GM23338 (cell line): ENCODE measurements at regions not wholly inside any gene's neighbourhood (a gene's known extent, or its start where the extent isn't known, plus 50 kb on each side); places are given as distances from the start of the nearest gene placed in this dataset.
A peak's percentile ranks its signal among the peaks of the same experiment; 100 is the strongest.

Experiments
- ATAC-seq: fragments of 200-7000 bp; cut with Tn5 transposase; 3 replicates; pipeline ENCODE4 v1.9.1; 2020
- DNase-seq: peaks from one replicate; pipeline ENCODE4 v3.0.0-alpha.2; 2015; ENCODE audit warnings: low spot score
- H2AFZ ChIP-seq: fragments of 200-600 bp; sonication (generic); 2 replicates; pipeline ENCODE4 v1.8.0; 2016; ENCODE audit warnings: antibody characterized with exemption, mild to moderate bottlenecking, moderate library complexity
- H3F3A ChIP-seq: fragments of 200-600 bp; sonication (generic); replicated peaks from 2 replicates; pipeline ENCODE4 v1.8.0; 2017; ENCODE audit warnings: antibody characterized with exemption, mixed run types, low read depth
- H3K27ac ChIP-seq: fragments of 200-600 bp; sonication (generic); 2 replicates; pipeline ENCODE4 v1.6.1; 2016; ENCODE audit warnings: low read depth
- H3K27me3 ChIP-seq: fragments of 200-600 bp; sonication (generic); 2 replicates; pipeline ENCODE4 v1.8.0; 2016; ENCODE audit warnings: mild to moderate bottlenecking, mixed run types, moderate library complexity; ENCODE audit not compliant: insufficient read depth
- H3K36me3 ChIP-seq: fragments of 200-600 bp; sonication (generic); 2 replicates; pipeline ENCODE4 v1.8.0; 2016; ENCODE audit warnings: mild to moderate bottlenecking; ENCODE audit not compliant: insufficient read depth
- H3K4me1 ChIP-seq: fragments of 200-600 bp; sonication (generic); 2 replicates; pipeline ENCODE4 v1.8.0; 2016; ENCODE audit warnings: mild to moderate bottlenecking, moderate library complexity; ENCODE audit not compliant: insufficient read depth
- H3K4me2 ChIP-seq: fragments of 200-600 bp; sonication (generic); 2 replicates; pipeline ENCODE4 v1.7.1; 2017; ENCODE audit warnings: mixed run types
- H3K4me3 ChIP-seq: fragments of 200-600 bp; sonication (generic); 2 replicates; pipeline ENCODE4 v1.6.1; 2016; ENCODE audit warnings: mixed run types
- H3K79me2 ChIP-seq: fragments of 200-600 bp; sonication (generic); replicated peaks from 2 replicates; pipeline ENCODE4 v1.8.0; 2017; ENCODE audit warnings: mild to moderate bottlenecking; ENCODE audit not compliant: insufficient read depth
- H3K9me2 ChIP-seq: fragments of 200-600 bp; sonication (generic); 2 replicates; pipeline ENCODE4 v1.8.0; 2017; ENCODE audit not compliant: insufficient read depth
- H4K20me1 ChIP-seq: fragments of 200-600 bp; sonication (generic); replicated peaks from 2 replicates; pipeline ENCODE4 v1.8.0; 2017; ENCODE audit warnings: mild to moderate bottlenecking; ENCODE audit not compliant: insufficient read depth
- H3K27ac Mint-ChIP-seq: 2 replicates; pipeline ENCODE4 v1.8.0; 2020; ENCODE audit warnings: inconsistent platforms, mild to moderate bottlenecking, moderate library complexity, mixed read lengths
- H3K27me3 Mint-ChIP-seq: 3 replicates; pipeline ENCODE4 v1.8.0; 2022; ENCODE audit warnings: low read depth, mild to moderate bottlenecking, moderate library complexity, mixed read lengths, inconsistent platforms; ENCODE audit not compliant: insufficient read depth, poor library complexity
- H3K36me3 Mint-ChIP-seq: 3 replicates; pipeline ENCODE4 v1.8.0; 2021; ENCODE audit warnings: low read depth, mild to moderate bottlenecking, inconsistent platforms, moderate library complexity, mixed read lengths
- H3K4me1 Mint-ChIP-seq: 3 replicates; pipeline ENCODE4 v1.8.0; 2020; ENCODE audit warnings: mild to moderate bottlenecking, inconsistent platforms, mixed read lengths
- H3K4me3 Mint-ChIP-seq: 3 replicates; pipeline ENCODE4 v1.8.0; 2021; ENCODE audit warnings: moderate library complexity, mild to moderate bottlenecking, inconsistent platforms, mixed read lengths
- H3K9me3 Mint-ChIP-seq: 3 replicates; pipeline ENCODE4 v1.8.0; 2020; ENCODE audit warnings: moderate library complexity, mild to moderate bottlenecking, inconsistent platforms, mixed read lengths
- EZH2phosphoT487 ChIP-seq: fragments of 200-600 bp; sonication (generic); IDR thresholded peaks from one replicate; pipeline ENCODE4 v1.8.1; 2018; ENCODE audit warnings: antibody characterized with exemption; ENCODE audit not compliant: unreplicated experiment
- NANOG ChIP-seq: IDR thresholded peaks from 2 replicates; pipeline ENCODE4 v1.6.1; 2016; ENCODE audit warnings: antibody characterized with exemption, borderline replicate concordance
- STAT1 ChIP-seq: IDR thresholded peaks from one replicate; pipeline ENCODE4 v1.6.1; 2016; ENCODE audit warnings: antibody characterized with exemption; ENCODE audit not compliant: unreplicated experiment
- ZNF114 ChIP-seq: fragments of 250-450 bp; sonication (Bioruptor Pico); IDR thresholded peaks from 2 replicates; pipeline ENCODE4 v1.5.0; 2020; ENCODE audit warnings: mild to moderate bottlenecking, moderate library complexity
- ZNF331 ChIP-seq: fragments of 250-450 bp; sonication (Bioruptor Pico); IDR thresholded peaks from 2 replicates; pipeline ENCODE4 v1.5.0; 2020; ENCODE audit warnings: low read depth, mild to moderate bottlenecking, moderate library complexity
- TF ChIP-seq, protein P1 (sequence below): IDR thresholded peaks from one replicate; pipeline ENCODE4 v1.6.1; 2018; ENCODE audit warnings: antibody characterized with exemption; ENCODE audit not compliant: unreplicated experiment
- TF ChIP-seq, protein P2 (sequence below): fragments of 250-450 bp; sonication (Bioruptor Pico); IDR thresholded peaks from 2 replicates; pipeline ENCODE4 v1.5.0; 2020; ENCODE audit warnings: mild to moderate bottlenecking, moderate library complexity

GRCh38 chr7:131800008-131800407 lies 243.6 kb upstream of the PODXL start:
- H3K27ac Mint-ChIP-seq = no peak overlapping the region
- TF ChIP-seq ZNF331 (CRISPR knock-in tag) (0 out of 2 replicates have a peak, but pooled peaks have one; percentile 9), STAT1 (no peak)
- H3K4me3 ChIP-seq = no peak overlapping the region

DNA sequence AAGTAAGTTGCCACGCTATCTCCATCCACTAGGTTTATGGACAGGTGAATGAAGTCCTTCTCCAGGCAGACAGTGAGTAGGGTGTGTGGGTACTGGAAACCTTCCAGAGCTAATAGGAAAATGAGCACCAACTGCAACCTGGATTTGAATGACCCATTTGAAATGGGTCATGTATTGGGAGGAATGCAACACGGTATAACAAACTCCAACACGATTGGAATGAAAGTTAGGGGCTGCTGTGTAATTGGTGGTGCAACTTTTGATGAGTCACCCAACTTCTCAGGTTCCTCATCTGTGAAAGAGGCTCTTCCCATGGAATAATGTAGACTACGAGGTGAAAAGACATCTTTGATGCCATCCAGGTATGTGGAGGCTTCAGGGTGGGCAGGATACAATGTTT lies 241.4 kb upstream of the PODXL start:
- TF ChIP-seq, protein P1, sequence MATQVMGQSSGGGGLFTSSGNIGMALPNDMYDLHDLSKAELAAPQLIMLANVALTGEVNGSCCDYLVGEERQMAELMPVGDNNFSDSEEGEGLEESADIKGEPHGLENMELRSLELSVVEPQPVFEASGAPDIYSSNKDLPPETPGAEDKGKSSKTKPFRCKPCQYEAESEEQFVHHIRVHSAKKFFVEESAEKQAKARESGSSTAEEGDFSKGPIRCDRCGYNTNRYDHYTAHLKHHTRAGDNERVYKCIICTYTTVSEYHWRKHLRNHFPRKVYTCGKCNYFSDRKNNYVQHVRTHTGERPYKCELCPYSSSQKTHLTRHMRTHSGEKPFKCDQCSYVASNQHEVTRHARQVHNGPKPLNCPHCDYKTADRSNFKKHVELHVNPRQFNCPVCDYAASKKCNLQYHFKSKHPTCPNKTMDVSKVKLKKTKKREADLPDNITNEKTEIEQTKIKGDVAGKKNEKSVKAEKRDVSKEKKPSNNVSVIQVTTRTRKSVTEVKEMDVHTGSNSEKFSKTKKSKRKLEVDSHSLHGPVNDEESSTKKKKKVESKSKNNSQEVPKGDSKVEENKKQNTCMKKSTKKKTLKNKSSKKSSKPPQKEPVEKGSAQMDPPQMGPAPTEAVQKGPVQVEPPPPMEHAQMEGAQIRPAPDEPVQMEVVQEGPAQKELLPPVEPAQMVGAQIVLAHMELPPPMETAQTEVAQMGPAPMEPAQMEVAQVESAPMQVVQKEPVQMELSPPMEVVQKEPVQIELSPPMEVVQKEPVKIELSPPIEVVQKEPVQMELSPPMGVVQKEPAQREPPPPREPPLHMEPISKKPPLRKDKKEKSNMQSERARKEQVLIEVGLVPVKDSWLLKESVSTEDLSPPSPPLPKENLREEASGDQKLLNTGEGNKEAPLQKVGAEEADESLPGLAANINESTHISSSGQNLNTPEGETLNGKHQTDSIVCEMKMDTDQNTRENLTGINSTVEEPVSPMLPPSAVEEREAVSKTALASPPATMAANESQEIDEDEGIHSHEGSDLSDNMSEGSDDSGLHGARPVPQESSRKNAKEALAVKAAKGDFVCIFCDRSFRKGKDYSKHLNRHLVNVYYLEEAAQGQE = no peak
- no peak for TF ChIP-seq ZNF331 (CRISPR knock-in tag)
- TF ChIP-seq, protein P2, sequence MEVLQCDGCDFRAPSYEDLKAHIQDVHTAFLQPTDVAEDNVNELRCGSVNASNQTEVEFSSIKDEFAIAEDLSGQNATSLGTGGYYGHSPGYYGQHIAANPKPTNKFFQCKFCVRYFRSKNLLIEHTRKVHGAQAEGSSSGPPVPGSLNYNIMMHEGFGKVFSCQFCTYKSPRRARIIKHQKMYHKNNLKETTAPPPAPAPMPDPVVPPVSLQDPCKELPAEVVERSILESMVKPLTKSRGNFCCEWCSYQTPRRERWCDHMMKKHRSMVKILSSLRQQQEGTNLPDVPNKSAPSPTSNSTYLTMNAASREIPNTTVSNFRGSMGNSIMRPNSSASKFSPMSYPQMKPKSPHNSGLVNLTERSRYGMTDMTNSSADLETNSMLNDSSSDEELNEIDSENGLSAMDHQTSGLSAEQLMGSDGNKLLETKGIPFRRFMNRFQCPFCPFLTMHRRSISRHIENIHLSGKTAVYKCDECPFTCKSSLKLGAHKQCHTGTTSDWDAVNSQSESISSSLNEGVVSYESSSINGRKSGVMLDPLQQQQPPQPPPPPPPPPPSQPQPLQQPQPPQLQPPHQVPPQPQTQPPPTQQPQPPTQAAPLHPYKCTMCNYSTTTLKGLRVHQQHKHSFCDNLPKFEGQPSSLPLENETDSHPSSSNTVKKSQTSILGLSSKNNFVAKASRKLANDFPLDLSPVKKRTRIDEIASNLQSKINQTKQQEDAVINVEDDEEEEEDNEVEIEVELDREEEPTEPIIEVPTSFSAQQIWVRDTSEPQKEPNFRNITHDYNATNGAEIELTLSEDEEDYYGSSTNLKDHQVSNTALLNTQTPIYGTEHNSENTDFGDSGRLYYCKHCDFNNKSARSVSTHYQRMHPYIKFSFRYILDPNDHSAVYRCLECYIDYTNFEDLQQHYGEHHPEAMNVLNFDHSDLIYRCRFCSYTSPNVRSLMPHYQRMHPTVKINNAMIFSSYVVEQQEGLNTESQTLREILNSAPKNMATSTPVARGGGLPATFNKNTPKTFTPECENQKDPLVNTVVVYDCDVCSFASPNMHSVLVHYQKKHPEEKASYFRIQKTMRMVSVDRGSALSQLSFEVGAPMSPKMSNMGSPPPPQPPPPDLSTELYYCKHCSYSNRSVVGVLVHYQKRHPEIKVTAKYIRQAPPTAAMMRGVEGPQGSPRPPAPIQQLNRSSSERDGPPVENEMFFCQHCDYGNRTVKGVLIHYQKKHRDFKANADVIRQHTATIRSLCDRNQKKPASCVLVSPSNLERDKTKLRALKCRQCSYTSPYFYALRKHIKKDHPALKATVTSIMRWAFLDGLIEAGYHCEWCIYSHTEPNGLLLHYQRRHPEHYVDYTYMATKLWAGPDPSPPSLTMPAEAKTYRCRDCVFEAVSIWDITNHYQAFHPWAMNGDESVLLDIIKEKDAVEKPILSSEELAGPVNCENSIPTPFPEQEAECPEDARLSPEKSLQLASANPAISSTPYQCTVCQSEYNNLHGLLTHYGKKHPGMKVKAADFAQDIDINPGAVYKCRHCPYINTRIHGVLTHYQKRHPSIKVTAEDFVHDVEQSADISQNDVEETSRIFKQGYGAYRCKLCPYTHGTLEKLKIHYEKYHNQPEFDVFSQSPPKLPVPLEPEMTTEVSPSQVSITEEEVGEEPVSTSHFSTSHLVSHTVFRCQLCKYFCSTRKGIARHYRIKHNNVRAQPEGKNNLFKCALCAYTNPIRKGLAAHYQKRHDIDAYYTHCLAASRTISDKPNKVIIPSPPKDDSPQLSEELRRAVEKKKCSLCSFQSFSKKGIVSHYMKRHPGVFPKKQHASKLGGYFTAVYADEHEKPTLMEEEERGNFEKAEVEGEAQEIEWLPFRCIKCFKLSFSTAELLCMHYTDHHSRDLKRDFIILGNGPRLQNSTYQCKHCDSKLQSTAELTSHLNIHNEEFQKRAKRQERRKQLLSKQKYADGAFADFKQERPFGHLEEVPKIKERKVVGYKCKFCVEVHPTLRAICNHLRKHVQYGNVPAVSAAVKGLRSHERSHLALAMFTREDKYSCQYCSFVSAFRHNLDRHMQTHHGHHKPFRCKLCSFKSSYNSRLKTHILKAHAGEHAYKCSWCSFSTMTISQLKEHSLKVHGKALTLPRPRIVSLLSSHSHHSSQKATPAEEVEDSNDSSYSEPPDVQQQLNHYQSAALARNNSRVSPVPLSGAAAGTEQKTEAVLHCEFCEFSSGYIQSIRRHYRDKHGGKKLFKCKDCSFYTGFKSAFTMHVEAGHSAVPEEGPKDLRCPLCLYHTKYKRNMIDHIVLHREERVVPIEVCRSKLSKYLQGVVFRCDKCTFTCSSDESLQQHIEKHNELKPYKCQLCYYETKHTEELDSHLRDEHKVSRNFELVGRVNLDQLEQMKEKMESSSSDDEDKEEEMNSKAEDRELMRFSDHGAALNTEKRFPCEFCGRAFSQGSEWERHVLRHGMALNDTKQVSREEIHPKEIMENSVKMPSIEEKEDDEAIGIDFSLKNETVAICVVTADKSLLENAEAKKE (CRISPR knock-in tag) = no peak
- no peak for TF ChIP-seq NANOG
- TF ChIP-seq STAT1 = no peak
- TF ChIP-seq EZH2phosphoT487 = no peak
- TF ChIP-seq ZNF114 (CRISPR knock-in tag) = no peak
- no peak for ATAC-seq
- H3K9me2 ChIP-seq = peaks cover 8% of the 10 kb centered on the region; the same call in 1 of the 2 replicates

More at GRCh38 chr7:131800008-131800407, 243.6 kb upstream of the PODXL start:
- Mint-ChIP-seq H3K4me1 (peaks cover 12% of the 10 kb centered on the region), H3K36me3 (no peaks in the 10 kb centered on the region), H3K4me3 (no peak overlapping the region), H3K27me3 (no peaks in the 10 kb centered on the region), H3K9me3 (no peaks in the 10 kb centered on the region)
- Histone ChIP-seq H3F3A (no peaks in the 10 kb centered on the region), H3K4me1 (peaks cover 9% of the 10 kb centered on the region), H3K9me2 (peaks cover 8% of the 10 kb centered on the region; the same call in 1 of the 2 replicates), H3K36me3 (no peaks in the 10 kb centered on the region), H3K27me3 (no peaks in the 10 kb centered on the region), H4K20me1 (no peaks in the 10 kb centered on the region), H3K27ac (no peak overlapping the region), H3K79me2 (no peaks in the 10 kb centered on the region), H3K4me2 (no peak overlapping the region), H2AFZ (peak overlapping the region; percentile 81; the same call in 1 of the 2 replicates)
- ATAC-seq = peak; percentile 59
- no peak for DNase-seq

More for the DNA sequence above, 241.4 kb upstream of the PODXL start:
- H3K27ac Mint-ChIP-seq = no peak overlapping the region
- no peaks in the 10 kb centered on the region for H4K20me1 ChIP-seq
- no peak overlapping the region for H3K27ac ChIP-seq
- H3K27me3 ChIP-seq = no peaks in the 10 kb centered on the region
- no peak for DNase-seq
- peaks cover 12% of the 10 kb centered on the region for H3K4me1 Mint-ChIP-seq
- H3K4me1 ChIP-seq = peaks cover 9% of the 10 kb centered on the region
- H3K79me2 ChIP-seq = no peaks in the 10 kb centered on the region
- H3K4me3 Mint-ChIP-seq = no peak overlapping the region
- H3K36me3 Mint-ChIP-seq = no peaks in the 10 kb centered on the region
- no peaks in the 10 kb centered on the region for H3F3A ChIP-seq
- H2AFZ ChIP-seq = no peak overlapping the region
- H3K36me3 ChIP-seq = no peaks in the 10 kb centered on the region
- H3K9me3 Mint-ChIP-seq = no peaks in the 10 kb centered on the region
- H3K4me3 ChIP-seq = no peak overlapping the region
- peaks cover 3% of the 10 kb centered on the region for H3K27me3 Mint-ChIP-seq
- H3K4me2 ChIP-seq = no peak overlapping the region
